ENCODE measurements at regions not wholly inside any gene's neighbourhood (a gene's known extent, or its start where the extent isn't known, plus 50 kb on each side); places are given as distances from the start of the nearest gene placed in this dataset.

GRCh38 chr10:107589081-107589480 is 424.6 kb upstream of the SORCS1 start:
- POLR2A ChIA-PET = no interaction called here
- TF ChIP-seq PKNOX1 (IDR thresholded peaks at IDR 0.05) = no peak
- no peak for TF ChIP-seq FOXM1 (IDR thresholded peaks at IDR 0.05; ENCODE audit: borderline replicate concordance)
- no peak for TF ChIP-seq BHLHE40 (IDR thresholded peaks at IDR 0.05; ENCODE audit: borderline replicate concordance)
- no peak for TF ChIP-seq ELF4 (IDR thresholded peaks at IDR 0.05)
- no peak for TF ChIP-seq ZNF384 (IDR thresholded peaks at IDR 0.05)
- CTCF ChIA-PET = no interaction called here
- DNase-seq (ENCODE audit: extremely low spot score) = no peak

- TF ChIP-seq ARNT (IDR thresholded peaks at IDR 0.05) (no peak), SP1 (IDR thresholded peaks at IDR 0.05) (no peak), ELF4 (IDR thresholded peaks at IDR 0.05) (no peak), SUZ12 (IDR thresholded peaks at IDR 0.05) (no peak), FOXM1 (IDR thresholded peaks at IDR 0.05; ENCODE audit: borderline replicate concordance) (no peak), L3MBTL2 (conservative IDR thresholded peaks at IDR 0.05) (no peak), HDGF (IDR thresholded peaks at IDR 0.05; ENCODE audit: borderline replicate concordance) (no peak), PKNOX1 (IDR thresholded peaks at IDR 0.05) (no peak), BHLHE40 (IDR thresholded peaks at IDR 0.05; ENCODE audit: borderline replicate concordance) (no peak), FOXA1 (IDR thresholded peaks at IDR 0.05) (no peak), NFRKB (IDR thresholded peaks at IDR 0.05) (no peak), FOXK2 (IDR thresholded peaks at IDR 0.05) (no peak), TARDBP (IDR thresholded peaks at IDR 0.05) (no peak), LEF1 (IDR thresholded peaks at IDR 0.05; ENCODE audit: borderline replicate concordance) (no peak), ZNF384 (IDR thresholded peaks at IDR 0.05) (no peak), CTBP1 (IDR thresholded peaks at IDR 0.05; ENCODE audit: borderline replicate concordance) (no peak)
- no peak for DNase-seq (ENCODE audit: extremely low spot score)
- POLR2A ChIA-PET = no interaction called here
- CTCF ChIA-PET = no interaction called here
Measured at GRCh38 chr10:107585630-107586029, 421.1 kb upstream of the SORCS1 start.

GRCh38 chr10:107583974-107584373 is 419.5 kb upstream of the SORCS1 start:
- ChIA-PET POLR2A (no interaction called here), CTCF (no interaction called here)
- TF ChIP-seq BHLHE40 (IDR thresholded peaks at IDR 0.05; ENCODE audit: borderline replicate concordance) (no peak), FOXK2 (IDR thresholded peaks at IDR 0.05) (no peak), ELF4 (IDR thresholded peaks at IDR 0.05) (no peak), ARNT (IDR thresholded peaks at IDR 0.05) (no peak), ZNF384 (IDR thresholded peaks at IDR 0.05) (no peak), NFRKB (IDR thresholded peaks at IDR 0.05) (no peak), FOXM1 (IDR thresholded peaks at IDR 0.05; ENCODE audit: borderline replicate concordance) (no peak), FOXA1 (IDR thresholded peaks at IDR 0.05) (no peak), SP1 (IDR thresholded peaks at IDR 0.05) (no peak), TARDBP (IDR thresholded peaks at IDR 0.05) (no peak), L3MBTL2 (conservative IDR thresholded peaks at IDR 0.05) (no peak)
- DNase-seq (ENCODE audit: extremely low spot score) = no peak

- DNase-seq (ENCODE audit: extremely low spot score) = no peak
- POLR2A ChIA-PET = no interaction called here
- TF ChIP-seq NFRKB (IDR thresholded peaks at IDR 0.05) = no peak
- TF ChIP-seq SP1 (IDR thresholded peaks at IDR 0.05) = no peak
- no peak for TF ChIP-seq SUZ12 (IDR thresholded peaks at IDR 0.05)
- TF ChIP-seq BHLHE40 (IDR thresholded peaks at IDR 0.05; ENCODE audit: borderline replicate concordance) = no peak
- TF ChIP-seq FOXK2 (IDR thresholded peaks at IDR 0.05) = no peak
- no peak for TF ChIP-seq CTBP1 (IDR thresholded peaks at IDR 0.05; ENCODE audit: borderline replicate concordance)
- no peak for TF ChIP-seq ZNF384 (IDR thresholded peaks at IDR 0.05)
- CTCF ChIA-PET = no interaction called here
Measured at GRCh38 chr10:107579970-107580369, 415.5 kb upstream of the SORCS1 start.

GRCh38 chr10:107577221-107577620 is 412.7 kb upstream of the SORCS1 start:
- no peak for DNase-seq (ENCODE audit: extremely low spot score)
- TF ChIP-seq PKNOX1 (IDR thresholded peaks at IDR 0.05) = no peak
- TF ChIP-seq CTBP1 (IDR thresholded peaks at IDR 0.05; ENCODE audit: borderline replicate concordance) = no peak
- TF ChIP-seq LEF1 (IDR thresholded peaks at IDR 0.05; ENCODE audit: borderline replicate concordance) = no peak
- TF ChIP-seq ELF4 (IDR thresholded peaks at IDR 0.05) = no peak
- TF ChIP-seq NFRKB (IDR thresholded peaks at IDR 0.05) = no peak
- no peak for TF ChIP-seq SP1 (IDR thresholded peaks at IDR 0.05)
- TF ChIP-seq HDGF (IDR thresholded peaks at IDR 0.05; ENCODE audit: borderline replicate concordance) = no peak
- no peak for TF ChIP-seq L3MBTL2 (conservative IDR thresholded peaks at IDR 0.05)
- no peak for TF ChIP-seq TARDBP (IDR thresholded peaks at IDR 0.05)
- ChIA-PET CTCF (no interaction called here), POLR2A (no interaction called here)

- TF ChIP-seq BHLHE40 (IDR thresholded peaks at IDR 0.05; ENCODE audit: borderline replicate concordance) = no peak
- TF ChIP-seq FOXM1 (IDR thresholded peaks at IDR 0.05; ENCODE audit: borderline replicate concordance) = no peak
- no peak for TF ChIP-seq ZNF384 (IDR thresholded peaks at IDR 0.05)
- no peak for TF ChIP-seq TARDBP (IDR thresholded peaks at IDR 0.05)
- no peak for TF ChIP-seq SUZ12 (IDR thresholded peaks at IDR 0.05)
- no peak for TF ChIP-seq ARNT (IDR thresholded peaks at IDR 0.05)
- TF ChIP-seq HDGF (IDR thresholded peaks at IDR 0.05; ENCODE audit: borderline replicate concordance) = no peak
- no peak for TF ChIP-seq LEF1 (IDR thresholded peaks at IDR 0.05; ENCODE audit: borderline replicate concordance)
- no peak for TF ChIP-seq CTBP1 (IDR thresholded peaks at IDR 0.05; ENCODE audit: borderline replicate concordance)
- TF ChIP-seq FOXK2 (IDR thresholded peaks at IDR 0.05) = no peak
- TF ChIP-seq SP1 (IDR thresholded peaks at IDR 0.05) = no peak
- TF ChIP-seq ELF4 (IDR thresholded peaks at IDR 0.05) = no peak
- no peak for TF ChIP-seq PKNOX1 (IDR thresholded peaks at IDR 0.05)
- TF ChIP-seq L3MBTL2 (conservative IDR thresholded peaks at IDR 0.05) = no peak
- no peak for TF ChIP-seq NFRKB (IDR thresholded peaks at IDR 0.05)
- no peak for TF ChIP-seq FOXA1 (IDR thresholded peaks at IDR 0.05)
- ChIA-PET CTCF (no interaction called here), POLR2A (no interaction called here)
- DNase-seq (ENCODE audit: extremely low spot score) = no peak
Measured at GRCh38 chr10:107576746-107577145, 412.2 kb upstream of the SORCS1 start.

Measured in HEK293T (cell line).